Panc1 (cell line): ENCODE measurements at regions not wholly inside any gene's neighbourhood (a gene's known extent, or its start where the extent isn't known, plus 50 kb on each side); places are given as distances from the start of the nearest gene placed in this dataset.

Experiments used
- ATAC-seq: fragments of 200-7000 bp; cut with Tn5 transposase; 2 replicates; pipeline ENCODE4 v1.9.1; 2020; ENCODE audit warnings: mild to moderate bottlenecking, moderate library complexity
- BruUV-seq: library from RNA; stranded (reverse); fragments of 400-500 nt; replicated peaks from 2 replicates; lab custom pipeline; 2021; lab: Mats Ljungman, UMichigan
- CTCF ChIA-PET: fragments of 300-600 bp; sonication (Branson Sonifier 250); formaldehyde crosslinking; loops from one replicate; lab custom pipeline; 2022; ENCODE audit warnings: antibody characterized with exemption; lab: Charles Lee
- POLR2A ChIA-PET: fragments of 300-600 bp; sonication (Branson Sonifier 250); formaldehyde crosslinking; loops from one replicate; lab custom pipeline; 2022; ENCODE audit warnings: antibody characterized with exemption; lab: Charles Lee
- DNase-seq: peaks from one replicate; pipeline ENCODE4 v3.0.0-alpha.2; 2010; ENCODE audit warnings: low read depth, low spot score
- H3K27ac ChIP-seq: 2 replicates; pipeline ENCODE4 v1.5.1; 2011; ENCODE audit warnings: mild to moderate bottlenecking, low read length, inconsistent platforms
- H3K27me3 ChIP-seq: fragments of 200-500 bp; sonication (Bioruptor generic); 2 replicates; pipeline ENCODE4 v1.6.0; 2014; ENCODE audit warnings: low read length, inconsistent platforms; ENCODE audit not compliant: control insufficient read depth, insufficient read depth
- H3K36me3 ChIP-seq: fragments of 200-500 bp; sonication (Bioruptor generic); 2 replicates; pipeline ENCODE4 v1.5.1; 2014; ENCODE audit warnings: inconsistent platforms, mild to moderate bottlenecking, low read length, moderate library complexity; ENCODE audit not compliant: control insufficient read depth, insufficient read depth
- H3K4me1 ChIP-seq: 2 replicates; pipeline ENCODE4 v1.5.1; 2011; ENCODE audit warnings: inconsistent platforms, mild to moderate bottlenecking, low read length, moderate library complexity; ENCODE audit not compliant: control insufficient read depth, insufficient read depth
- H3K4me3 ChIP-seq, 2 experiments: 2 replicates each; pipeline ENCODE4 v1.5.1; 2011 to 2012; ENCODE audit warnings: low read depth in 2 of 2, low read length in 2 of 2, mild to moderate bottlenecking in 2 of 2, inconsistent platforms in 1 of 2, moderate library complexity in 1 of 2
- H3K9me3 ChIP-seq: fragments of 200-500 bp; sonication (Bioruptor generic); 2 replicates; pipeline ENCODE4 v1.5.1; 2014; ENCODE audit warnings: low read depth, mild to moderate bottlenecking, inconsistent platforms, low read length, moderate library complexity; ENCODE audit not compliant: control insufficient read depth, insufficient read depth
- POLR2AphosphoS5 ChIP-seq: IDR thresholded peaks from 2 replicates; pipeline ENCODE4 v1.6.1; 2012; ENCODE audit warnings: mild to moderate bottlenecking, low read depth, low read length, moderate library complexity
- SIN3A ChIP-seq: IDR thresholded peaks from 2 replicates; pipeline ENCODE4 v1.6.1; 2012; ENCODE audit warnings: low read depth, mild to moderate bottlenecking, low read length, moderate library complexity, borderline replicate concordance; ENCODE audit not compliant: insufficient read depth
- TCF7L2 ChIP-seq: IDR thresholded peaks from 2 replicates; pipeline ENCODE4 v1.6.1; 2011; ENCODE audit warnings: mild to moderate bottlenecking, low read depth, low read length, inconsistent platforms
- in situ Hi-C: cut with HindIII; loops from 2 replicates; pipeline ENCODE4 v1.10.0; 2016; ENCODE audit warnings: low sequenced_read_pairs, low pct_unique_long_range_greater_than_20kb
- intact Hi-C: fragments of 100-400 bp; cut with micrococcal nuclease; formaldehyde crosslinking; loops from one replicate; pipeline ENCODE4 v1.10.0; 2022; ENCODE audit not compliant: unreplicated experiment
- TF ChIP-seq, protein P1 (sequence below): fragments of 450-650 bp; IDR thresholded peaks from 2 replicates; pipeline ENCODE4 v1.5.1; 2017; ENCODE audit warnings: mild to moderate bottlenecking
- TF ChIP-seq, protein P2 (sequence below), 2 experiments: IDR thresholded peaks; 2 replicates each; pipeline ENCODE4 v1.6.1; 2011 to 2012; ENCODE audit warnings: low read depth in 2 of 2, control low read depth in 1 of 2, low read length in 1 of 2, mild to moderate bottlenecking in 1 of 2, moderate library complexity in 1 of 2; ENCODE audit not compliant: insufficient read depth in 1 of 2

DNA sequence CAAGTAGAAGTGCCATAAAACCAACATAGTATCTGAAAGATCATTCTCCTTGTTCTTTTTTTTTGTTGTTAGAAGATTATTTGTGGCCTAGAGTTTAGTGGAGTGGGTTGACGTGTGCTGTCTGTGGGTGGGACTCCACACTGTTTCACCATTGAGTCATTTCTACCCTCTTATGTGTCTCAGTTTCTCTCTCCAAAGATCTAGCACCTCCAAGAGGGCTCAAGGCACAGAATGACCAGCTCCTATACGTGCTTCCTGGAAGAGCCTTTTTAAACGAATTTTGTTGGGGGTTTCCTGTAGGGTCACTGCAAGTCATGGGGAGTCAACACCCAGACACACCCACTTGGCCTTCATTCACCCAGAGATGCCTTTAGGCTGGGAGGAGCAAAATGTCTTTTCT is 150.1 kb downstream of the KLF8 start:
- H3K36me3 ChIP-seq = no peaks in the 10 kb centered on the region
- H3K9me3 ChIP-seq = no peaks in the 10 kb centered on the region
- ChIA-PET POLR2A (no interaction called here), CTCF (no interaction called here)
- in situ Hi-C loops (no loop called here), intact Hi-C loops (no loop called here)
- H3K27me3 ChIP-seq = no peaks in the 10 kb centered on the region
- ATAC-seq (no peak), DNase-seq (no peak)
- H3K4me3 ChIP-seq = no peak overlapping the region
- TF ChIP-seq TCF7L2 (no peak), SIN3A (no peak), POLR2AphosphoS5 (no peak)
- TF ChIP-seq, protein P1, sequence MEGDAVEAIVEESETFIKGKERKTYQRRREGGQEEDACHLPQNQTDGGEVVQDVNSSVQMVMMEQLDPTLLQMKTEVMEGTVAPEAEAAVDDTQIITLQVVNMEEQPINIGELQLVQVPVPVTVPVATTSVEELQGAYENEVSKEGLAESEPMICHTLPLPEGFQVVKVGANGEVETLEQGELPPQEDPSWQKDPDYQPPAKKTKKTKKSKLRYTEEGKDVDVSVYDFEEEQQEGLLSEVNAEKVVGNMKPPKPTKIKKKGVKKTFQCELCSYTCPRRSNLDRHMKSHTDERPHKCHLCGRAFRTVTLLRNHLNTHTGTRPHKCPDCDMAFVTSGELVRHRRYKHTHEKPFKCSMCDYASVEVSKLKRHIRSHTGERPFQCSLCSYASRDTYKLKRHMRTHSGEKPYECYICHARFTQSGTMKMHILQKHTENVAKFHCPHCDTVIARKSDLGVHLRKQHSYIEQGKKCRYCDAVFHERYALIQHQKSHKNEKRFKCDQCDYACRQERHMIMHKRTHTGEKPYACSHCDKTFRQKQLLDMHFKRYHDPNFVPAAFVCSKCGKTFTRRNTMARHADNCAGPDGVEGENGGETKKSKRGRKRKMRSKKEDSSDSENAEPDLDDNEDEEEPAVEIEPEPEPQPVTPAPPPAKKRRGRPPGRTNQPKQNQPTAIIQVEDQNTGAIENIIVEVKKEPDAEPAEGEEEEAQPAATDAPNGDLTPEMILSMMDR = no peak
- TF ChIP-seq, protein P2, sequence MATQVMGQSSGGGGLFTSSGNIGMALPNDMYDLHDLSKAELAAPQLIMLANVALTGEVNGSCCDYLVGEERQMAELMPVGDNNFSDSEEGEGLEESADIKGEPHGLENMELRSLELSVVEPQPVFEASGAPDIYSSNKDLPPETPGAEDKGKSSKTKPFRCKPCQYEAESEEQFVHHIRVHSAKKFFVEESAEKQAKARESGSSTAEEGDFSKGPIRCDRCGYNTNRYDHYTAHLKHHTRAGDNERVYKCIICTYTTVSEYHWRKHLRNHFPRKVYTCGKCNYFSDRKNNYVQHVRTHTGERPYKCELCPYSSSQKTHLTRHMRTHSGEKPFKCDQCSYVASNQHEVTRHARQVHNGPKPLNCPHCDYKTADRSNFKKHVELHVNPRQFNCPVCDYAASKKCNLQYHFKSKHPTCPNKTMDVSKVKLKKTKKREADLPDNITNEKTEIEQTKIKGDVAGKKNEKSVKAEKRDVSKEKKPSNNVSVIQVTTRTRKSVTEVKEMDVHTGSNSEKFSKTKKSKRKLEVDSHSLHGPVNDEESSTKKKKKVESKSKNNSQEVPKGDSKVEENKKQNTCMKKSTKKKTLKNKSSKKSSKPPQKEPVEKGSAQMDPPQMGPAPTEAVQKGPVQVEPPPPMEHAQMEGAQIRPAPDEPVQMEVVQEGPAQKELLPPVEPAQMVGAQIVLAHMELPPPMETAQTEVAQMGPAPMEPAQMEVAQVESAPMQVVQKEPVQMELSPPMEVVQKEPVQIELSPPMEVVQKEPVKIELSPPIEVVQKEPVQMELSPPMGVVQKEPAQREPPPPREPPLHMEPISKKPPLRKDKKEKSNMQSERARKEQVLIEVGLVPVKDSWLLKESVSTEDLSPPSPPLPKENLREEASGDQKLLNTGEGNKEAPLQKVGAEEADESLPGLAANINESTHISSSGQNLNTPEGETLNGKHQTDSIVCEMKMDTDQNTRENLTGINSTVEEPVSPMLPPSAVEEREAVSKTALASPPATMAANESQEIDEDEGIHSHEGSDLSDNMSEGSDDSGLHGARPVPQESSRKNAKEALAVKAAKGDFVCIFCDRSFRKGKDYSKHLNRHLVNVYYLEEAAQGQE (IDR thresholded peaks at IDR 0.05; ENCODE audit: insufficient read depth in 1 of 2, low read depth in 2 of 2, low read length in 1 of 2) = no peak
- no TSS peak for BruUV-seq
- no peak overlapping the region for H3K27ac ChIP-seq
- H3K4me1 ChIP-seq = no peaks in the 10 kb centered on the region

DNA sequence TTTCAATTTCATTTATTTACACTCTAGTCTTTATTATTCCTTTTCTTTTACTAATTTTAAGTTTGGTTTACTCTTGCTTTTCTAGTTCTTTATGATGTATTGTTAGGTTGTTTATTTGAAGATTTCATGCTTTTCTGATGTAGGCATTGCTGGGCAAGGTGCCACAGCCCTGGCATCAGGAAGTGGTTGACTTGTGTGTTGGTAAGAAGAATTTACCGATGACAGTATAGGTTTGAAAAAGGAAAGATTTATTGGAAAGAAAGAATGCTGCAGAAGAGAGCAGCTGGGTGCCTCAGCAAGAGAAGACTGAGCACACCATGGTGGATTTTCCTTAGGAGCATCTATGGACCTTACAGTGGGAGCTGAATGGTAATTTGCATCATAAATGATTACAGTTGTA is 153.2 kb downstream of the KLF8 start:
- Histone ChIP-seq H3K4me1 (no peaks in the 10 kb centered on the region), H3K36me3 (no peaks in the 10 kb centered on the region), H3K27ac (no peak overlapping the region), H3K4me3 (no peak overlapping the region), H3K27me3 (no peaks in the 10 kb centered on the region), H3K9me3 (no peaks in the 10 kb centered on the region)
- ATAC-seq (no peak), DNase-seq (no peak)
- BruUV-seq = no TSS peak
- ChIA-PET CTCF (no interaction called here), POLR2A (no interaction called here)
- in situ Hi-C loops (no loop called here), intact Hi-C loops (no loop called here)
- no peak for TF ChIP-seq TCF7L2
- TF ChIP-seq SIN3A = no peak
- no peak for TF ChIP-seq POLR2AphosphoS5
- TF ChIP-seq, protein P2 (IDR thresholded peaks at IDR 0.05; ENCODE audit: insufficient read depth in 1 of 2, low read depth in 2 of 2, low read length in 1 of 2) = no peak
- TF ChIP-seq, protein P1 = no peak
